IMR-90 (cell line): ENCODE measurements at regions not wholly inside any gene's neighbourhood (a gene's known extent, or its start where the extent isn't known, plus 50 kb on each side); places are given as distances from the start of the nearest gene placed in this dataset.

Experiments
- ATAC-seq: fragments of 200-7000 bp; cut with Tn5 transposase; 2 replicates; pipeline ENCODE4 v1.9.1; 2020; ENCODE audit warnings: low read depth, mild to moderate bottlenecking, moderate library complexity
- BruUV-seq: library from RNA; stranded (reverse); fragments of 400-500 nt; replicated peaks from 2 replicates; lab custom pipeline; 2021; lab: Mats Ljungman, UMichigan
- CTCF ChIA-PET: fragments of 300-600 bp; formaldehyde crosslinking; extraction: SDS; loops from one replicate; lab custom pipeline; 2021; ENCODE audit warnings: antibody characterized with exemption; lab: Yijun Ruan, JAX
- POLR2A ChIA-PET: fragments of 300-600 bp; sonication (Branson Sonifier 250); formaldehyde crosslinking; loops from one replicate; lab custom pipeline; 2022; ENCODE audit warnings: antibody characterized with exemption; ENCODE audit not compliant: unreplicated experiment; lab: Charles Lee
- DNase-seq: peaks from one replicate; pipeline ENCODE4 v3.0.0; 2013
- H2AFZ ChIP-seq: replicated peaks from 2 replicates; pipeline ENCODE3; 2013; ENCODE audit warnings: low read length, mild to moderate bottlenecking; ENCODE audit not compliant: poor library complexity
- H2AK5ac ChIP-seq: 2 replicates; pipeline ENCODE4 v1.6.1; 2013; ENCODE audit warnings: low read depth, low read length, inconsistent platforms
- H2AK9ac ChIP-seq: replicated peaks from 2 replicates; pipeline ENCODE3; 2013; ENCODE audit warnings: mild to moderate bottlenecking, low read depth, low read length, moderate library complexity; ENCODE audit not compliant: poor library complexity
- H2BK120ac ChIP-seq: 2 replicates; pipeline ENCODE4 v1.6.1; 2013; ENCODE audit warnings: low read depth, low read length, inconsistent platforms
- H2BK15ac ChIP-seq: 3 replicates; pipeline ENCODE4 v1.6.1; 2013; ENCODE audit warnings: low read depth, low read length, inconsistent platforms
- H2BK20ac ChIP-seq: 2 replicates; pipeline ENCODE4 v1.6.1; 2013; ENCODE audit warnings: low read depth, mild to moderate bottlenecking, inconsistent platforms, low read length, moderate library complexity
- H2BK5ac ChIP-seq: 2 replicates; pipeline ENCODE4 v1.6.1; 2013; ENCODE audit warnings: mild to moderate bottlenecking, low read depth, low read length, inconsistent platforms; ENCODE audit not compliant: poor library complexity, severe bottlenecking
- H3K14ac ChIP-seq: replicated peaks from 2 replicates; pipeline ENCODE4 v1.6.1; 2013; ENCODE audit warnings: low read depth, low read length, inconsistent platforms
- H3K18ac ChIP-seq: 2 replicates; pipeline ENCODE4 v1.6.1; 2013; ENCODE audit warnings: low read depth, low read length, control low read depth
- H3K23ac ChIP-seq: 2 replicates; pipeline ENCODE4 v1.6.1; 2013; ENCODE audit warnings: low read depth, low read length, inconsistent platforms
- H3K27ac ChIP-seq: 2 replicates; pipeline ENCODE4 v1.5.1; 2013; ENCODE audit warnings: mild to moderate bottlenecking, control low read depth, low read length; ENCODE audit not compliant: insufficient read depth
- H3K27me3 ChIP-seq: 2 replicates; pipeline ENCODE4 v1.6.1; 2013; ENCODE audit warnings: low read length; ENCODE audit not compliant: control insufficient read depth, insufficient read depth
- H3K36me3 ChIP-seq: 2 replicates; pipeline ENCODE4 v1.6.1; 2013; ENCODE audit warnings: low read length, mixed read lengths; ENCODE audit not compliant: control insufficient read depth, insufficient read depth
- H3K4ac ChIP-seq: 2 replicates; pipeline ENCODE4 v1.6.1; 2013; ENCODE audit warnings: low read depth, low read length, inconsistent platforms
- H3K4me1 ChIP-seq: 2 replicates; pipeline ENCODE4 v1.6.1; 2013; ENCODE audit warnings: low read length, mixed read lengths; ENCODE audit not compliant: control insufficient read depth, insufficient read depth
- H3K4me2 ChIP-seq: 2 replicates; pipeline ENCODE4 v1.6.1; 2013; ENCODE audit warnings: low read depth, mild to moderate bottlenecking, control low read depth, low read length, moderate library complexity
- H3K4me3 ChIP-seq: 2 replicates; pipeline ENCODE4 v1.5.1; 2013; ENCODE audit warnings: low read depth, mild to moderate bottlenecking, control low read depth, low read length, moderate library complexity; ENCODE audit not compliant: insufficient read depth
- H3K56ac ChIP-seq: 2 replicates; pipeline ENCODE4 v1.6.1; 2013; ENCODE audit warnings: low read length, inconsistent platforms; ENCODE audit not compliant: insufficient read depth; ENCODE audit errors: extremely low read depth
- H3K79me1 ChIP-seq, 2 experiments: 2 replicates each; pipeline ENCODE4 v1.6.1; 2013; ENCODE audit warnings: low read length in 2 of 2, inconsistent platforms in 1 of 2, low read depth in 1 of 2
- H3K9ac ChIP-seq: 2 replicates; pipeline ENCODE4 v1.6.1; 2013; ENCODE audit warnings: low read depth, low read length, control low read depth
- H3K9me1 ChIP-seq: 2 replicates; pipeline ENCODE4 v1.6.1; 2013; ENCODE audit warnings: low read length, inconsistent platforms; ENCODE audit not compliant: insufficient read depth
- H3K9me3 ChIP-seq: 2 replicates; pipeline ENCODE4 v1.6.1; 2013; ENCODE audit warnings: low read length; ENCODE audit not compliant: control insufficient read depth, insufficient read depth
- H4K20me1 ChIP-seq: 2 replicates; pipeline ENCODE4 v1.6.1; 2013; ENCODE audit warnings: low read length, inconsistent platforms; ENCODE audit not compliant: insufficient read depth
- H4K5ac ChIP-seq: 2 replicates; pipeline ENCODE4 v1.6.1; 2013; ENCODE audit warnings: mild to moderate bottlenecking, low read depth, low read length, control low read depth
- H4K8ac ChIP-seq, 2 experiments: 2 replicates each; pipeline ENCODE4 v1.6.1; 2013; ENCODE audit warnings: low read depth in 2 of 2, low read length in 2 of 2, control low read depth in 1 of 2, inconsistent platforms in 1 of 2
- H4K91ac ChIP-seq: 2 replicates; pipeline ENCODE4 v1.6.1; 2013; ENCODE audit warnings: low read depth, low read length, inconsistent platforms; ENCODE audit not compliant: insufficient read depth
- BHLHE40 ChIP-seq: fragments of 150-350 bp; IDR thresholded peaks from 2 replicates; pipeline ENCODE4 v1.6.1; 2016; ENCODE audit warnings: mild to moderate bottlenecking, low read depth, low read length
- CEBPB ChIP-seq: IDR thresholded peaks from 2 replicates; pipeline ENCODE4 v1.6.1; 2012; ENCODE audit warnings: low read depth, low read length, improper control_type of control experiment
- CHD1 ChIP-seq: IDR thresholded peaks from 2 replicates; pipeline ENCODE4 v1.6.1; 2012; ENCODE audit warnings: low read depth, low read length, improper control_type of control experiment
- CTCF ChIP-seq: conservative IDR thresholded peaks from 2 replicates; pipeline ENCODE4 v1.5.1; 2012; ENCODE audit warnings: mild to moderate bottlenecking, low read depth, low read length, improper control_type of control experiment
- ELK1 ChIP-seq: fragments of 150-350 bp; IDR thresholded peaks from 2 replicates; pipeline ENCODE4 v1.6.1; 2016; ENCODE audit warnings: low read depth, mild to moderate bottlenecking, low read length, moderate library complexity, borderline replicate concordance
- FOS ChIP-seq: fragments of 150-350 bp; IDR thresholded peaks from 2 replicates; pipeline ENCODE4 v1.6.1; 2016; ENCODE audit warnings: low read depth, low read length
- MAFK ChIP-seq: IDR thresholded peaks from 2 replicates; pipeline ENCODE4 v1.6.1; 2012; ENCODE audit warnings: low read depth, low read length, improper control_type of control experiment
- MAZ ChIP-seq: IDR thresholded peaks from 2 replicates; pipeline ENCODE4 v1.6.1; 2012; ENCODE audit warnings: low read depth, mild to moderate bottlenecking, low read length, improper control_type of control experiment, moderate library complexity, borderline replicate concordance
- MXI1 ChIP-seq: IDR thresholded peaks from 2 replicates; pipeline ENCODE4 v1.6.1; 2012; ENCODE audit warnings: low read depth, mild to moderate bottlenecking, low read length, moderate library complexity, borderline replicate concordance
- NFE2L2 ChIP-seq: fragments of 150-350 bp; IDR thresholded peaks from 2 replicates; pipeline ENCODE4 v1.6.1; 2016; ENCODE audit warnings: low read depth, mild to moderate bottlenecking, low read length
- RCOR1 ChIP-seq: IDR thresholded peaks from 2 replicates; pipeline ENCODE4 v1.6.1; 2012; ENCODE audit warnings: mild to moderate bottlenecking, low read length, improper control_type of control experiment; ENCODE audit not compliant: insufficient replicate concordance
- SMC3 ChIP-seq: fragments of 150-350 bp; IDR thresholded peaks from 2 replicates; pipeline ENCODE4 v1.6.1; 2016; ENCODE audit warnings: low read depth, mild to moderate bottlenecking, antibody characterized with exemption, low read length, moderate library complexity
- WGBS, 2 experiments: methylation state at CpG; one replicate each; pipeline versions ENCODE4 v1.1.5 to v1.1.7; 2013; ENCODE audit warnings: missing lambda C conversion rate in 2 of 2; ENCODE audit not compliant: insufficient read length in 1 of 2; ENCODE audit errors: extremely low coverage in 2 of 2; 5-methylcytosine and 5-hydroxymethylcytosine counted together
- dilution Hi-C: fragments of 300-500 bp; cut with HindIII; formaldehyde crosslinking; loops from one replicate; pipeline ENCODE4 v1.14.3; 2018; ENCODE audit warnings: low sequenced_read_pairs; ENCODE audit not compliant: unreplicated experiment
- in situ Hi-C: fragments of 300-500 bp; cut with MboI; formaldehyde crosslinking; loops from 3 replicates; pipeline ENCODE4 v1.14.3; 2019; ENCODE audit warnings: low sequenced_read_pairs, inconsistent platforms, mixed read lengths
- intact Hi-C: fragments of 100-400 bp; cut with micrococcal nuclease; formaldehyde crosslinking; loops from 2 replicates; pipeline ENCODE4 v1.10.0; 2022

- no TSS peak for BruUV-seq
Measured at GRCh38 chr2:33709951-33710350, 110.9 kb upstream of the FAM98A start.

More at GRCh38 chr2:33709951-33710350, 110.9 kb upstream of the FAM98A start:
- no peak overlapping the region; the same call in 1 of the 2 replicates for H4K5ac ChIP-seq
- 0 out of 2 replicates have a peak overlapping the region, but pooled peaks have one; percentile 8 for H4K91ac ChIP-seq
- in situ Hi-C loops: no loop called here
- no peak overlapping the region for H3K4ac ChIP-seq
- no peaks in the 10 kb centered on the region for H3K36me3 ChIP-seq
- no peak overlapping the region for H2AFZ ChIP-seq
- H3K9me3 ChIP-seq: no peaks in the 10 kb centered on the region
- H3K4me1 ChIP-seq: peaks cover 1% of the 10 kb centered on the region; the same call in 1 of the 2 replicates
- CTCF ChIA-PET: no interaction called here
- TF ChIP-seq MXI1: no peak
- TF ChIP-seq NFE2L2: no peak
- no peak for TF ChIP-seq FOS
- TF ChIP-seq MAZ: no peak
- TF ChIP-seq BHLHE40: no peak
- no peak for TF ChIP-seq RCOR1
- TF ChIP-seq ELK1: no peak
- TF ChIP-seq CHD1: no peak
- no peak for TF ChIP-seq MAFK
- no peak for TF ChIP-seq CEBPB
- no peak for TF ChIP-seq SMC3
- no peak for TF ChIP-seq CTCF
- no peak overlapping the region for H3K4me3 ChIP-seq
- H3K18ac ChIP-seq: peak overlapping the region; percentile 55; the same call in 1 of the 2 replicates
- no peak overlapping the region for H3K23ac ChIP-seq
- peak overlapping the region; percentile 33; the same call in 1 of the 2 replicates for H3K4me2 ChIP-seq
- intact Hi-C loops: loop anchor here (5.0 kb wide), 1 partner anchor 77 kb away; no protein-coding TSS in a partner anchor
- peak overlapping the region; percentile 54 for H2BK5ac ChIP-seq
- H3K9me1 ChIP-seq: no peaks in the 10 kb centered on the region
- no peak overlapping the region; the same call in 2 of the 3 replicates for H2BK15ac ChIP-seq
- H4K20me1 ChIP-seq: no peaks in the 10 kb centered on the region
- H2AK5ac ChIP-seq: no peak overlapping the region
- H4K8ac ChIP-seq: peak overlapping the region in 1 of 2 experiments; percentile 3; a peak in 1 of 4 replicates
- no CpG with 5 or more reads among the region's 3 CpGs for WGBS, 2 experiments
- no peaks in the 10 kb centered on the region for H3K79me1 ChIP-seq
- H2AK9ac ChIP-seq: no peak overlapping the region
- peak overlapping the region; percentile 42 for H2BK120ac ChIP-seq
- no peaks in the 10 kb centered on the region for H3K27me3 ChIP-seq
- H3K56ac ChIP-seq: peak overlapping the region; percentile 75; the same call in 1 of the 2 replicates
- dilution Hi-C loops: no loop called here
- DNase-seq: peak; percentile 30
- POLR2A ChIA-PET: no interaction called here
- no peak overlapping the region for H3K9ac ChIP-seq
- ATAC-seq: peak; percentile 91
- H3K14ac ChIP-seq: no peak overlapping the region; the same call in 1 of the 2 replicates
- H3K27ac ChIP-seq: peak overlapping the region; percentile 96; the same call in 1 of the 2 replicates
- peak overlapping the region; percentile 53; the same call in 1 of the 2 replicates for H2BK20ac ChIP-seq
